GM21619 (cell line): ENCODE measurements at regions not wholly inside any gene's neighbourhood (a gene's known extent, or its start where the extent isn't known, plus 50 kb on each side); places are given as distances from the start of the nearest gene placed in this dataset.

Experiments
- ATAC-seq: cut with Tn5 transposase; IDR thresholded peaks from one replicate; pipeline ENCODE4 v1.9.1; 2021; ENCODE audit not compliant: unreplicated experiment

- no peak for ATAC-seq
Measured at GRCh38 chr22:49491221-49491635, 336.4 kb downstream of the BRD1 start.

DNA sequence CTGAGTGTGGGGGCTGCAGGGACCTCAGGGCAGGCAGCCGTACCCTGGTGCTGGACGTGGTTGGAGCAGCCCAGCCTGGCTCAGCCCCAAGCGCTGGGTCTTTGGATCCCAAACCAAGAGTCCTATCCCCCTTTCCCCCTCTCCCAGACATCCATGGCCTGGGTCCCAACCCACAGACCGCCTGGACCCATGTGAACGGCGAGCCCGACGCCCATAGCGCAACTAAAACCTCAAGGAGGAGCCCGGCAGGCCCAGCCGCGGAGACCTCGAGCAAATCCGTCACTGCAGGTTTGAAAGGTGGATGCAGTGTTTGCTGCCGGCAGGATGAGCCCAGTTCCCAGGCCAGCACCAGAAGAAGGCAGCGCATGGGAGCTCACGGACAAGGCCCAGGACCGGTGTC is 337.0 kb downstream of the BRD1 start:
- no peak for ATAC-seq

GRCh38 chr22:49489821-49490220 is 337.9 kb downstream of the BRD1 start:
- ATAC-seq: no peak

DNA sequence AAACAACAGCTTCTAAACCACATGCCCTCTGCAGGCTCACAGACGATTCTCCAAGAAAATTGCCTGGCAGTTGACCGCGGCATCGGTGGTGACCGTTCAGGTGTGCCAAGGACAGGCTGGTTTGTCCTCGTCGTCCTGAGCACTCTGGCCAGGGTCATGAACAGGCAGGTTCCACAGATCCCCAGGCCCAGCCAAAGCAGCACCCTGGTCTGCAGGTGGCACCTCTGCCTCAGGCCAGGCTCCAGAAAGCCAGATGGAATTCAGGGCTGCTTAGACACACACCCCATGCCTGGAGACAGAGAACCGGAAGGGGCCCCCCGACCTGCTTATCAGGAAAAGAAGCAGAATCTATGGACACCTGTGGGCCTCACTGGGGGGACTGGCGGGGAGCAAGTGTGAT is 338.7 kb downstream of the BRD1 start:
- ATAC-seq: no peak

- ATAC-seq: no peak
Measured at GRCh38 chr22:49487950-49488349, 339.7 kb downstream of the BRD1 start.

GRCh38 chr22:49486225-49486624 is 341.4 kb downstream of the BRD1 start:
- no peak for ATAC-seq

GRCh38 chr22:49483946-49484345 is 343.7 kb downstream of the BRD1 start:
- ATAC-seq: no peak

GRCh38 chr22:49483281-49483870 is 344.3 kb downstream of the BRD1 start:
- ATAC-seq: no peak

- ATAC-seq: no peak
Measured at GRCh38 chr22:49482811-49483210, 344.9 kb downstream of the BRD1 start.

GRCh38 chr22:49481659-49482399 is 345.8 kb downstream of the BRD1 start:
- ATAC-seq: no peak

- no peak for ATAC-seq
Measured at GRCh38 chr22:49480896-49481658, 346.6 kb downstream of the BRD1 start.

DNA sequence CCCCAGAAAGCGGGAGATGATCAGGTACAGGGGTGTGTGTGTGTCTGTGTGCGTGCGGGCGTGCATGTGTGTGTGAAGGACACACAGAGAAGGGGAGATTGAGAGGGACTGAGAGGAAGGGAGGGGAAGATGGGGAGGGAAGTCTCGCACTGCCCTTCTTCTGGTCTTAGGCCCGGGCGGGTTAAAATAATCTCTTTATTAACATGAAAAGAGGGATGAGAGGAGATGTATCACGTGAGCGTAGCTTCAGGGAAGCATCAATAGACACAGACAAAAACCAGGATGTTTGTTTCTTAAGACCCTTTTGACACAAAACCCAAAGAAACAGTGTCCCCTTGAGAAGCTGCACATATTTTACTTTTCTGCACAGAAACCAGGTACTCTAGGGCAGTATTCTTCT is 347.3 kb downstream of the BRD1 start:
- ATAC-seq: no peak

- no peak for ATAC-seq
Measured at GRCh38 chr22:49479566-49479965, 348.1 kb downstream of the BRD1 start.

- ATAC-seq: no peak
Measured at GRCh38 chr22:49476800-49477400, 350.8 kb downstream of the BRD1 start.

- ATAC-seq: no peak
Measured at GRCh38 chr22:49476176-49476575, 351.5 kb downstream of the BRD1 start.

DNA sequence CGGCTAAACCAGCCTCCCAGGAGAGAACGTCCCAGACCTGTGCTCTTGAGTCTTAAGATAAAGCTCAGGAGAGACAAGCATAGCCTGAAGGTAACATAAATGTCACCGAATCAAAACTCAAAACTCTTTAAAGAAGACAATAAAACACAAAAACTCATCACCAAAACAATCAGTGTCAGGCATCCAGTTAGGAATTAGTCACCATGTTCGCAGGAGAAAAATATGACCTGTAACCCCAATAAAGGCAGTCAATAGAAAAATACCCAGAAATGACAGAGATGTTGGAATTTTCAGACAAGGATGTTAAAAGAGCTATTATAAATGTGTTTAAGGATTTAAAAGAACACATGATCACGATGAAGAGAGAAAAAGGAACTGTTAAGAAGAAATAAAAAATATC is 352.4 kb downstream of the BRD1 start:
- ATAC-seq: no peak

- no peak for ATAC-seq
Measured at GRCh38 chr22:49473286-49473685, 354.4 kb downstream of the BRD1 start.

GRCh38 chr22:49470741-49471503 is 356.8 kb downstream of the BRD1 start:
- no peak for ATAC-seq

DNA sequence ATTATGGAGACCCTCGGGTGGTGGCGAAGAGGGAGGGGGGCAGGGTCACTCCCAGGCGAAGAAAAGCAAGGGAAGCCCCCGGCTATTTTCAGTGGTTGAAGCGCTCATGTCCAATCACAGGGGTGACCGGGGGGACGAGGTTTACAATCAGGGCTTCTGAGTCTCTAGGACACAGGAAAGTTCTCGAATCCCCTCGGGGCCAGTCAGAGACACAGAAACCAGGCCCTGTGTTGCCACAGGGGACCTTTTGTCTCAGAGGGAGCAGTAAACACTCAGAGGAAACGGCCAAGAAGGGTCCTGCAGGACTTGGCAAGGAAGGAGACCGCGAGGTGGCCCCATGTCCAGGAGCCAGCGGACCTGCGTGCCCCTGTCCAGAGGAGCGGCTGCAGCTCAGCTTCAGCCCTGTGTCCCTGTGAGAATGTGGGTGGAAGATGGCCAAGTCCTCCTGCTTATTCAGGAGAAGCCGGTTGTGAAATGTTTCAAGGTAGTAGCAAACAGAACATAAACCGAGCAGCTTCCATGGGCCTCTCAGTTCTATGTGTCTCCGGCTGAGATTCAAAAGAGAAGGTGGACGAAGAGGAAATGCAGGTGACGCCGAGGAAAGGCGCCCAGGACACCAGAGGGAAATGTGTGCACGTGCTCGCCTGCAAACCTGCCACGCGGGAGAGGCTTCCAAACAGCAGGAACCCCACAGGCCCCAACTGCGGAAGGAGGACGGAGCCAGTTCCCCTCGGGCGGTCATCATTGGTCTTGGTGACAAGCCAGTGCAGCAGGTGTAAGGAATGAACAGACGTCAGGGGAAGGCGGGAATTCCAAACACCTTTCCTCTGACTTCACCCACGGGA is 357.6 kb downstream of the BRD1 start:
- ATAC-seq: no peak
